ELR (cell line): ENCODE measurements at regions not wholly inside any gene's neighbourhood (a gene's known extent, or its start where the extent isn't known, plus 50 kb on each side); places are given as distances from the start of the nearest gene placed in this dataset.
"Not testable (repeated sequence)": the region's sequence is repeated elsewhere in the genome, so short reads cannot be mapped to it uniquely, and the experiment has no call there.

Experiments
- DNase-seq: peaks from one replicate; pipeline ENCODE4 v3.0.0-alpha.2; 2015; ENCODE audit warnings: low read depth

GRCh38 chr6:133795051-133795450 is 93.9 kb upstream of the TCF21 start:
- DNase-seq, result not testable (repeated sequence)

- DNase-seq, result no peak
Measured at GRCh38 chr6:133796235-133796634, 92.7 kb upstream of the TCF21 start.

- DNase-seq, result no peak
Measured at GRCh38 chr6:133799043-133799442, 89.9 kb upstream of the TCF21 start.

- no peak for DNase-seq
Measured at GRCh38 chr6:133802861-133803260, 86.1 kb upstream of the TCF21 start.

- peak; percentile 1 for DNase-seq
Measured at GRCh38 chr6:133804265-133804664, 84.6 kb upstream of the TCF21 start.

GRCh38 chr6:133805876-133806275 is 83.0 kb upstream of the TCF21 start:
- DNase-seq, result no peak

GRCh38 chr6:133806382-133807140 is 82.4 kb upstream of the TCF21 start:
- peak; percentile 7 for DNase-seq

- DNase-seq, result no peak
Measured at GRCh38 chr6:133807501-133807900, 81.4 kb upstream of the TCF21 start.

GRCh38 chr6:133809406-133809805 is 79.5 kb upstream of the TCF21 start:
- DNase-seq, result peak; percentile 3

- no peak for DNase-seq
Measured at GRCh38 chr6:133811557-133811956, 77.4 kb upstream of the TCF21 start.

- DNase-seq, result not testable (repeated sequence)
Measured at GRCh38 chr6:133812446-133812845, 76.5 kb upstream of the TCF21 start.

GRCh38 chr6:133814238-133814637 is 74.7 kb upstream of the TCF21 start:
- DNase-seq, result no peak

- peak; percentile 71 for DNase-seq
Measured at GRCh38 chr6:133814797-133815196, 74.1 kb upstream of the TCF21 start.

- DNase-seq, result no peak
Measured at GRCh38 chr6:133815313-133815712, 73.6 kb upstream of the TCF21 start.

GRCh38 chr6:133816171-133816570 is 72.7 kb upstream of the TCF21 start:
- DNase-seq, result no peak

GRCh38 chr6:133817460-133818047 is 71.4 kb upstream of the TCF21 start:
- DNase-seq, result no peak

GRCh38 chr6:133818320-133818719 is 70.6 kb upstream of the TCF21 start:
- no peak for DNase-seq

GRCh38 chr6:133820208-133820607 is 68.7 kb upstream of the TCF21 start:
- no peak for DNase-seq

GRCh38 chr6:133827766-133828165 is 61.1 kb upstream of the TCF21 start:
- DNase-seq, result no peak

GRCh38 chr6:133833949-133834359 is 55.0 kb upstream of the TCF21 start:
- no peak for DNase-seq

- no peak for DNase-seq
Measured at GRCh38 chr6:133834472-133835170, 54.3 kb upstream of the TCF21 start.

GRCh38 chr6:133835901-133836300 is 53.0 kb upstream of the TCF21 start:
- peak; percentile 36 for DNase-seq

- peak; percentile 25 for DNase-seq
Measured at GRCh38 chr6:133837801-133838349, 51.0 kb upstream of the TCF21 start.
